AG09319 (cell line): ENCODE measurements at regions not wholly inside any gene's neighbourhood (a gene's known extent, or its start where the extent isn't known, plus 50 kb on each side); places are given as distances from the start of the nearest gene placed in this dataset.

Experiments used
- DNase-seq: peaks from one replicate; pipeline ENCODE4 v3.0.0-alpha.2; 2010; ENCODE audit warnings: low read depth; ENCODE audit errors: extremely low read depth
- TF ChIP-seq, protein P1 (sequence below): IDR thresholded peaks from 2 replicates; pipeline ENCODE4 v1.5.1; 2011; ENCODE audit warnings: low read depth, mild to moderate bottlenecking, inconsistent platforms, low read length, moderate library complexity

DNA sequence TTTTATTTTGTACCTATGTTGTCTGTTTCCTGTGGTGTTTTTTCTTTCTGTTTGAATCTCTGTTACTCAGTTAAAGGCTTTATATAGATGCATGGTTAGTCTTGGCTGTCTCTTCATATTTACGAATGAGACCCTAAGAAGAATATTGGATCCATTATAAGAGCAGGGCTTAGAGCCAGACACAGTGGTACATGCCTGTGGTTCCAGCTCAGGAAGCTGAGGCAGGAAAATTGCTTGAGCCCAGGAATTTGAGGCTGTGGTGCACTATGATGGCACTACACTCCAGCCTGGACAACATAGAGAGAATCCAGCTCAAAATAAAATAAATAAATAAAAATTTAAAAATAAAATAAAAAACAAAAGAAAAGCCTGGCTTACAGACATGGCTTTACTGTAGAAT is 211.1 kb downstream of the SOD2 start:
- DNase-seq, result no peak
- TF ChIP-seq, protein P1, sequence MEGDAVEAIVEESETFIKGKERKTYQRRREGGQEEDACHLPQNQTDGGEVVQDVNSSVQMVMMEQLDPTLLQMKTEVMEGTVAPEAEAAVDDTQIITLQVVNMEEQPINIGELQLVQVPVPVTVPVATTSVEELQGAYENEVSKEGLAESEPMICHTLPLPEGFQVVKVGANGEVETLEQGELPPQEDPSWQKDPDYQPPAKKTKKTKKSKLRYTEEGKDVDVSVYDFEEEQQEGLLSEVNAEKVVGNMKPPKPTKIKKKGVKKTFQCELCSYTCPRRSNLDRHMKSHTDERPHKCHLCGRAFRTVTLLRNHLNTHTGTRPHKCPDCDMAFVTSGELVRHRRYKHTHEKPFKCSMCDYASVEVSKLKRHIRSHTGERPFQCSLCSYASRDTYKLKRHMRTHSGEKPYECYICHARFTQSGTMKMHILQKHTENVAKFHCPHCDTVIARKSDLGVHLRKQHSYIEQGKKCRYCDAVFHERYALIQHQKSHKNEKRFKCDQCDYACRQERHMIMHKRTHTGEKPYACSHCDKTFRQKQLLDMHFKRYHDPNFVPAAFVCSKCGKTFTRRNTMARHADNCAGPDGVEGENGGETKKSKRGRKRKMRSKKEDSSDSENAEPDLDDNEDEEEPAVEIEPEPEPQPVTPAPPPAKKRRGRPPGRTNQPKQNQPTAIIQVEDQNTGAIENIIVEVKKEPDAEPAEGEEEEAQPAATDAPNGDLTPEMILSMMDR, result no peak

DNA sequence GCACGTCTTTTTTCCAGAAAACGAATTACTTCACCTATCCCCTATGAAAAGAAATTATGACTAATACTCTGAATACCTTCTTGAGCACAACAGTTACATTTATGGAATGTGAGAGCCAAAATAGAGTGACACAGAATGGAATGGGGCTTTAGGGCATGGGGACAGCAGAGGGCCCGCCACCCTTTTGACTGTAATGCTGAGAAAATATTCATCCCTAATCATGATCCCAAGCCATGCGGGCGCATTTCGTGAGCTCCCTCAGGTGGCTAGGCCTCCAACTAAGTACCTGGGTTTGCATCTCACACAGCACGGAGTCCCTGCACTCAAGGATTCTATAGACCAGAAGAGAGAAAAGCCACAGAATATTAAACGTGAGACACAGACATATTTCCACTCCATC is 212.6 kb downstream of the SOD2 start:
- TF ChIP-seq, protein P1, result no peak
- no peak for DNase-seq

DNA sequence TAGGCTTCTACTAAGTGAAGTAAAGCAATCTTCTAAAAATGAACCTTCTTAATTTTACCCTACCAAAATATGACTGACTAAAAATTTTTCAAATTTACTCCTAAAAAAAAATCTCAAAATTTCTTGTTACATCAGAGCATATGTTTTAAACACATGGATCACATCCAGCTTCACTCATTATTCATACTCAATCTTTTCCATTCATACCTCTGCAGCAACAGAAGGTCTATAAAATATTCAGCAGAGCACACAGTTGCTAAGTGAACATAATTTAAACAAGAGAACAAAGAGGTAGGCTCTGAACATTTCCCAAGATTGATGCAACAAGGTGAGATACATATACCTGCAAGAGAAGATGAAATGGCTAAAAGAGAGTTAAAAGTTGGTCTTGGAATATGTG is 213.9 kb downstream of the SOD2 start:
- TF ChIP-seq, protein P1, result no peak
- no peak for DNase-seq

DNA sequence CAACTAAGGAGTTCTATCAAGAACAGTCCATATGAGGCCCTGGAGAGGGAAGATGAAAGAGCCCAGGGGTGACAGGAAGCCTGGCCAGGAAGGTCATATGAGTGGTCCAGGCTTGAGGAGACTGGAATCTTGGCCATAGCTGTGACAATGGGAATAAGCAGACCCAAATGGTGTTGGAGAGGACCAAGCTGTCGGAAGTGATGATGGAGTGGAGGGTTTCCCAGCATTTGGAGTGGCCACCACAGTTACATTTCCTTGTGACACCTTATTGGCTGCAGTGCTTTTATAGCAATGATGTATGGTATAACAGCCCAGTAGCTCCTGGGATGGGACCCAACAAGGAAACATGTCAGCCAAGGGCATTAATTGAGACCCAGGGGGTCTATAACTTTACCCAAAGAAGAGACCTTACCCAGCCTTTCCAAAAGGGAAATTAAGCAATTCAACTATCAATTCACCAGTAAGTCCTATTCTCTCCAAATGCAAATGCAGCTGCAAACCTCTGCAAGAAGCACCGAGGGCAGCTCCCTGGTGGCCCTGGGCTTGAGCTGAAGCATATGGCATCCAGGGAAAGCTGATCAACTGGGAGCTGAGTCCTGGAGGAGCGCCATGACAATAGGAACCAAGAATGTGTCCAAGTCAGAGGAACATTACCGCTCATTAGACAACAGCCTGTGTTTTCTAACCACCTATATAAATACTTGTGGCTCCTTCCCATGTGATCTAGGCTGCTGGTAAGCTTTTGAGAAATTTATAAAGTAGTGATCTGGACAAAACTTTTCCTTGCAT is 219.4 kb downstream of the SOD2 start:
- TF ChIP-seq, protein P1, result no peak
- no peak for DNase-seq

DNA sequence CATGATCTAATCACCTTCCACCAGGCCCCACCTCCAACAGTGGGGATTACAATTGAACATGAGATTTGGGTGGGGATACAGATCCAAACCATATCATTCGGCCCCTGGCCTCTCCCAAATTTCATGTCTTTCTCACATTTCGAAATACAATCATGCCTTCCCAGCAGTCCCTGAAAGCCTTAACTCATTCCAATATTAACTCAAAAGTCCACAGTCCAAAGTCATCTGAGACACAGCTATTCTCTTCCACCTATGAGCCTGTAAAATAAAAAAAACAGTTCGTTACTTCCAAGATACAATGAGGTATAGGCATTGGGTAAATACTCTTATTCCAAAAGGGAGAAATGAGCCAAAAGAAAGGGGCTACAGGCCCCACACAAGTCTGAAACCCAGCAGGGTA is 222.6 kb downstream of the SOD2 start:
- TF ChIP-seq, protein P1, result no peak
- no peak for DNase-seq

DNA sequence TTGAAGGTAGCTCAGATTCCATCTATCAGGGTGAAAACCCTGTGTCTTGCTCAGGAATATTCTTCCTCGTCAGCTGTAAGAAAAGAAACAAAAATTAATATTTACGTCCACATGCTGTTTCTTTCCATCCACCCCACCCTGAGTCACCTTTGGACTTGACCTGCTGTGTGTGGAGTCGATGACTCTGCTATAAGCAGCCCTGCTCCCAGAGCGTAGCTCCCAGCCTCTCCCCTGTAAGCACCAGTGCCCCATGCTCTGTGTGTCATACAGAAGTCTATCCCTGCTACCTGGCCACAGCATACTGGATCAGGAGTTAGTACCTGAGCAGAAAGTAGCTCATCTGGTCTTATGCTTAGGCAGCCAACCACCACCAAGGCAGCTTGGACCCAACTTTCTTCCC is 223.6 kb downstream of the SOD2 start:
- TF ChIP-seq, protein P1, result no peak

DNA sequence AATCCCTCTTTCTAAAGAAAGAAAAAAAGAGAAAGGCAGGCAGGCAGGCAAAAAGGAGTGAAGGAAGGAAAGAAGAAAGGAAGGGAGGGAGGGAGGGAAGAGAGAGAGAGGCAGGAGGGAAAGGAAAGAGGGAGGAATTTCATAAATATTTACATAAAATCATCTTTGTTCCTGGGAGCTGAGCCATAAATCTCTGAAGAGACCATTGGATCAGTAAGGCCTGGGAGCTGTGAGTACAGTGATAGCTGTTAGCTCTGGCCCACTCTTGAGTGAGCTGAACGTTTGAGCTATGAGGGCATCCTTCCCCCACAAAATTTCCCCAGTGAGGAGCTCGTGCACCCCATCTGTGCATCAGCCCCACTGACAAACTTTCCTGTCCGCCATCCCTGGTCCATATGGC is 224.0 kb downstream of the SOD2 start:
- TF ChIP-seq, protein P1, result no peak
- no peak for DNase-seq

More for the DNA sequence above, 223.6 kb downstream of the SOD2 start:
- no peak for DNase-seq
